HepG2 (cell line): ENCODE measurements at regions not wholly inside any gene's neighbourhood (a gene's known extent, or its start where the extent isn't known, plus 50 kb on each side); places are given as distances from the start of the nearest gene placed in this dataset.

Experiments
- EZH2 ChIP-seq: conservative IDR thresholded peaks from 2 replicates; pipeline ENCODE4 v1.6.1; 2012; ENCODE audit warnings: mild to moderate bottlenecking, low read depth, low read length, moderate library complexity
- NCOR1 ChIP-seq: fragments of 200-600 bp; sonication (generic); IDR thresholded peaks from 2 replicates; pipeline ENCODE4 v1.7.0; 2017; ENCODE audit warnings: antibody characterized with exemption, low read length, borderline replicate concordance
- UBTF ChIP-seq: sonication (generic); formaldehyde crosslinking; IDR thresholded peaks from 2 replicates; pipeline ENCODE4 v1.4.0; 2020; ENCODE audit warnings: mild to moderate bottlenecking, missing genetic modification reagents
- ZNF354B ChIP-seq: sonication (generic); formaldehyde crosslinking; IDR thresholded peaks from 2 replicates; pipeline ENCODE4 v1.8.0; 2022; ENCODE audit warnings: mild to moderate bottlenecking, missing genetic modification reagents

DNA sequence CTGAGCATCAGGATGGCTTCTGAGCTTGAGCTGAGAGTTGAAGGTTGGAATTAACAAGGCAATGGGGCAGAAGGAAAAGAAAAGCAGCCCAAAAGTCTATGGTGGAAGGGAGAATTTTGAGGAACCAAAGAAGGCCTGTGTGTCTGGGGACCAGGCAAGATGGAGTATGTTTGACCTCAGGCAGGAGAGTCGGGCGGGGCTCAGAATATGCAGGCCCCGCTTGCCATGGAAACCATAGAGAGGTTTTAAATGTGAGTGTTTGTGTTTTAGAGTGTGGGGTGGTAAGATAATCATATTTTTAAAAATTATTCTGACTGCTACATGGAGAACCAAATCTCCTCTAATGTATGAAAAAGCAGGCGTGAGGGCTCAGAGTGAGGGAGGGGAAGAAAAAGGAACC lies 174.0 kb upstream of the PPP2R2B start:
- no peak for TF ChIP-seq UBTF (CRISPR knock-in tag)
- no peak for TF ChIP-seq NCOR1
- no peak for TF ChIP-seq EZH2
- no peak for TF ChIP-seq ZNF354B
